ENCODE measurements at regions not wholly inside any gene's neighbourhood (a gene's known extent, or its start where the extent isn't known, plus 50 kb on each side); places are given as distances from the start of the nearest gene placed in this dataset.

DNA sequence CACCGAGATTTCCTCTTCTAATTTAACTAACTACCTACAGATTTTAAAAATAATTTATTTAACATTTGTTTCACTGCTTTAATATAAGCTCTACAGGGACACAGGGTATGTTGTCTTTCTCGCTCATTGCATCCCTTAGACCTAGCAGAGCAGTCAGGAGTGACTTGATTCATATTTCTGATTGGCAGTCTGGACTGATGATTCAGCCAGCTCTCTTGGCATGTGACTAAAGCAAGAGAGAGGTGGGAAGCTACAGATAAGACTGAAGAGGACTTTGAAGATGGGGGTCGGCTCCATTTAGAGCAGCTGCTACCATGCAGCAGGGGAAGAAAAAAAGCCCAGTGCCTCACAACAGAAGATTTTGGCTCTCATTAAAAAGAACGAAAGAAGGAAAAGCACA lies 173.4 kb upstream of the STK32A start:
- TF ChIP-seq, protein P1, sequence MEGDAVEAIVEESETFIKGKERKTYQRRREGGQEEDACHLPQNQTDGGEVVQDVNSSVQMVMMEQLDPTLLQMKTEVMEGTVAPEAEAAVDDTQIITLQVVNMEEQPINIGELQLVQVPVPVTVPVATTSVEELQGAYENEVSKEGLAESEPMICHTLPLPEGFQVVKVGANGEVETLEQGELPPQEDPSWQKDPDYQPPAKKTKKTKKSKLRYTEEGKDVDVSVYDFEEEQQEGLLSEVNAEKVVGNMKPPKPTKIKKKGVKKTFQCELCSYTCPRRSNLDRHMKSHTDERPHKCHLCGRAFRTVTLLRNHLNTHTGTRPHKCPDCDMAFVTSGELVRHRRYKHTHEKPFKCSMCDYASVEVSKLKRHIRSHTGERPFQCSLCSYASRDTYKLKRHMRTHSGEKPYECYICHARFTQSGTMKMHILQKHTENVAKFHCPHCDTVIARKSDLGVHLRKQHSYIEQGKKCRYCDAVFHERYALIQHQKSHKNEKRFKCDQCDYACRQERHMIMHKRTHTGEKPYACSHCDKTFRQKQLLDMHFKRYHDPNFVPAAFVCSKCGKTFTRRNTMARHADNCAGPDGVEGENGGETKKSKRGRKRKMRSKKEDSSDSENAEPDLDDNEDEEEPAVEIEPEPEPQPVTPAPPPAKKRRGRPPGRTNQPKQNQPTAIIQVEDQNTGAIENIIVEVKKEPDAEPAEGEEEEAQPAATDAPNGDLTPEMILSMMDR (IDR thresholded peaks at IDR 0.05; ENCODE audit: insufficient read depth, low read depth, low read length) = no peak
- no peak for TF ChIP-seq EZH2 (IDR thresholded peaks at IDR 0.05; ENCODE audit: insufficient read depth, low read length)

Data from astrocyte (in vitro differentiated cells and primary cell).